ENCODE measurements at regions not wholly inside any gene's neighbourhood (a gene's known extent, or its start where the extent isn't known, plus 50 kb on each side); places are given as distances from the start of the nearest gene placed in this dataset.
A peak's percentile ranks its signal among the peaks of the same experiment; 100 is the strongest.

DNA sequence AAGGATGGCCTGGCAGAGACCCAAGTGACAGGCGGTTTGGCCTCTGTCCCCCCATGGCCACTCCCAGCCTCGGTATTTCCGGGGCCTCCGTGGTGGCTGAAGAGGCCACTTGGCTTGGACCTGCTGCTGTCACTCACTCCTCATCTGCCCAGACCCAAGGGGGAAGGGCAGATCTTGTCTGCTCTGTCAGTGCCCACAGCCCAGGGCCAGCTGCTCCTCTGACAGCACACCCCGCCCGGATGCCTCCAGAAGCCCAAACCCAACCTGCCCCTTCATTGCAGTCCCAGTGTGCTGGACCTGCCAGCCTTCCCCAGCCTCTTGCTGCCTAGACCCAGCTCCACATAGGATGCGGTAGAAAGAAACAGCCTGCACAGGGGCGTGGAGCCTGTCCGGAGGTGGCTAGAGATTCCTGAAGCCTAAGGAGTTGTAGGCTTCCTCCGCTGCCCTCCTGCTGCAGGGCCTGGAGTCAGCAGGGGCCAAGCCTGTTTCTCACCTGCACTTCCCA is 52.0 kb downstream of the MAGEF1 start:
- WGBS, 2 experiments = 41 to 51% methylated on average over 10 of the region's 10 CpGs
- peak overlapping the region; percentile 89 for H3K27ac ChIP-seq (ENCODE audit: insufficient read depth, low read depth, low read length, poor library complexity, severe bottlenecking)

DNA sequence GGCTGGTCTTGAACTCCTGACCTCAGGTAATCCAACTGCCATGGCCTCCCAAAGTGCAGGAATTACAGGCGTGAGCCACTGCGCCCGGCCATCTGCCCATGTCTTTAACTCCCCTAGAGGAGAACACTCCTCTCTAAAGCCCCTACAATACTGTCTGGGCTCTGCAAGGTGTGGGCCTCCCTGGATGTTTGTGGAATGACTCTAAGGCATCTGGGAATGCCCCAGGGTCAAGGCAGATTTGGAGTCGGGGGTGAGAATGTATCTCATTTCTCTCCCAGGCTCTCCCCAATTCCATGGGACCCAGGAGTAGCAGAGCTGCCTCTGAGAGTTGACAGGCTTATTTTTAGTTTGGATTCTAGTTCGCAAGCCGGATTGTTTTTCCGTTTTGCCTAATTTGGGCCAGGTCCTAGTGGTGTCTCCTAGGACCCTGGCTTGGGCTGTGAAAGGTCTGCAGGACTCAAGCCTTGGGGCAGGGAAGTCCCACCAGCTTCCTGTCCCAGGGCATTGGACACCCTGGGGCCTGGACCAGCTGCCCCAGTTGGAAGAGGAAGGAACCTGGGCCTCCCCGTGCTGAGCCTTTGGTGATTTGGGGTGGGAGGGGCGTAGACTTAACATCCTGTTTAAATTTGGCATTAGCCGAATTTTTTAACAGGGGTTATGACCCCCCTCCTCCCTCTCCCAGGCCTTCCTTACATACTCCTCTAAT is 53.5 kb downstream of the MAGEF1 start:
- peak overlapping the region; percentile 89 for H3K27ac ChIP-seq (ENCODE audit: insufficient read depth, low read depth, low read length, poor library complexity, severe bottlenecking)
- WGBS, 2 experiments = 78 to 80% methylated on average over 10 of the region's 10 CpGs

More for the DNA sequence above, 52.0 kb downstream of the MAGEF1 start:
- no peaks in the 10 kb centered on the region for H3K27me3 ChIP-seq (ENCODE audit: control insufficient read depth, insufficient read depth, low read length, poor library complexity, severe bottlenecking)
- no peak overlapping the region for H3K4me3 ChIP-seq (ENCODE audit: insufficient read depth, low read depth, low read length)
- no peaks in the 10 kb centered on the region for H3K9me3 ChIP-seq (ENCODE audit: control insufficient read depth, low read length)
- no peaks in the 10 kb centered on the region for H3K36me3 ChIP-seq (ENCODE audit: control insufficient read depth, insufficient read depth, low read length)
- peaks cover 48% of the 10 kb centered on the region for H3K4me1 ChIP-seq (ENCODE audit: control insufficient read depth, insufficient read depth, low read length)

DNA sequence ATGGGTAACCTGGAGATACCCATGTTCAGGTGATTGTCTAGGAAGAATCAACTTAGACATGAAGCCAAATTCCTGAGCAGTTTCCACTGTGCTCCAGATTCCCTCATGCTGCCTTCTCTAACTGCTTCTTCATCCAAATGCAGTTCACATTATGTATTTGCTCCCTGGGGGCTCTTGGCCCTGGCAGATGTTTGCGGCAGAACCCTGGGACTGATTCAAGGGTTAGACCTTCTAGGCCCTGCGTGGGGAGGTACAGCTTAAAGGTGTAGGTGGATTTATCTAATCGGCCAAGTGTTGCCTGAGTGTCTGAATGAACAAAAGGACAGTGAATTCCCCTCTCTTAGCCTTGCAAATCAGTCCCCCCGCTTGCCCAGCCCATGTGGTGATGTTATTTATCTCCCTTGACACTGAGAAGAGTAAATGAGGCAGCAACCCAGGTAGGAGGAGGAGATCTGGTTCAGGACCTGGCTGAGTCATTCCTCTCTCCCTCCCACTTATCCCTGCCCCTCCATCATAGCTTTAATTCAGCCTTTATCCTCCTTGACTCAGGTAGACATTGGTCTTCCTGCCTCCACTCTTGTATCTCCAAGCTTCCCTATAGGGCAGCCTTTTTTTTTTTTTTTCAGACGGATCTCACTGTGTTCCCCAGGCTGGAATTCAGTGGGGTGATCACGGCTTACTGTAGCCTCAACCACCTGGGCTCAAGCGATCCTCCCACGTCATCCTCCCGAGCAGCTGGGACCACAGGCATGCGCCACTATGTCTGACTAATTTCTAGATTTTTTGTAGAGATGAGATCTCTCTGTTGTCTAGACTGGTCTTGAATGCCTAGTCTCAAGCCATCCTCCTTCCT is 54.8 kb downstream of the MAGEF1 start:
- peaks cover 35% of the 10 kb centered on the region for H3K4me1 ChIP-seq (ENCODE audit: control insufficient read depth, insufficient read depth, low read length)
- 72 to 73% methylated on average over 10 of the region's 10 CpGs for WGBS, 2 experiments
- no peaks in the 10 kb centered on the region for H3K9me3 ChIP-seq (ENCODE audit: control insufficient read depth, low read length)
- H3K27ac ChIP-seq (ENCODE audit: insufficient read depth, low read depth, low read length, poor library complexity, severe bottlenecking) = no peak overlapping the region
- H3K36me3 ChIP-seq (ENCODE audit: control insufficient read depth, insufficient read depth, low read length) = no peaks in the 10 kb centered on the region
- no peak overlapping the region for H3K4me3 ChIP-seq (ENCODE audit: insufficient read depth, low read depth, low read length)
- no peaks in the 10 kb centered on the region for H3K27me3 ChIP-seq (ENCODE audit: control insufficient read depth, insufficient read depth, low read length, poor library complexity, severe bottlenecking)

More for the DNA sequence above, 53.5 kb downstream of the MAGEF1 start:
- Histone ChIP-seq H3K36me3 (ENCODE audit: control insufficient read depth, insufficient read depth, low read length) (no peaks in the 10 kb centered on the region), H3K9me3 (ENCODE audit: control insufficient read depth, low read length) (no peaks in the 10 kb centered on the region), H3K4me1 (ENCODE audit: control insufficient read depth, insufficient read depth, low read length) (peaks cover 45% of the 10 kb centered on the region), H3K4me3 (ENCODE audit: insufficient read depth, low read depth, low read length) (no peak overlapping the region), H3K27me3 (ENCODE audit: control insufficient read depth, insufficient read depth, low read length, poor library complexity, severe bottlenecking) (no peaks in the 10 kb centered on the region)

DNA sequence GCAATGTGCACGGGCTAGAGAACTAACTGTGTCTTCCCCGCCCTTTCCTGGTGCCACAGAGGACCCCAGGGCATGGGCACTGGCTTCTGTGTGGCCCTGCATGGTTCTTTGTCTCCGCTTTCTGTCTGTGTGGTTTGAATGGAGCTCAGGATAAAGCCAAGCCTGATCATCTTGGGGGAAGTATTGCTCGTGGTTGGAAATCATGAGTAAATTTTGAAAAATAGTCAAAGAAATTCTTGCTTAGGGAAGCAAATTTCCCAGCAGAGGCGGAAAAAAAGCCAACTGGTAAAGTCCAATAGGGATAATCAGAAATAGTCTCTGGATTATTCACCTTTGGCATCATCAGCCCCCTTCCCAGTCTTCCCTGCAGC is 55.4 kb downstream of the MAGEF1 start:
- peaks cover 33% of the 10 kb centered on the region for H3K4me1 ChIP-seq (ENCODE audit: control insufficient read depth, insufficient read depth, low read length)
- no peak overlapping the region for H3K27ac ChIP-seq (ENCODE audit: insufficient read depth, low read depth, low read length, poor library complexity, severe bottlenecking)
- 83 to 88% methylated on average over 5 of the region's 5 CpGs for WGBS, 2 experiments
- H3K9me3 ChIP-seq (ENCODE audit: control insufficient read depth, low read length) = no peaks in the 10 kb centered on the region
- no peak overlapping the region for H3K4me3 ChIP-seq (ENCODE audit: insufficient read depth, low read depth, low read length)
- H3K27me3 ChIP-seq (ENCODE audit: control insufficient read depth, insufficient read depth, low read length, poor library complexity, severe bottlenecking) = no peaks in the 10 kb centered on the region
- H3K36me3 ChIP-seq (ENCODE audit: control insufficient read depth, insufficient read depth, low read length) = no peaks in the 10 kb centered on the region

DNA sequence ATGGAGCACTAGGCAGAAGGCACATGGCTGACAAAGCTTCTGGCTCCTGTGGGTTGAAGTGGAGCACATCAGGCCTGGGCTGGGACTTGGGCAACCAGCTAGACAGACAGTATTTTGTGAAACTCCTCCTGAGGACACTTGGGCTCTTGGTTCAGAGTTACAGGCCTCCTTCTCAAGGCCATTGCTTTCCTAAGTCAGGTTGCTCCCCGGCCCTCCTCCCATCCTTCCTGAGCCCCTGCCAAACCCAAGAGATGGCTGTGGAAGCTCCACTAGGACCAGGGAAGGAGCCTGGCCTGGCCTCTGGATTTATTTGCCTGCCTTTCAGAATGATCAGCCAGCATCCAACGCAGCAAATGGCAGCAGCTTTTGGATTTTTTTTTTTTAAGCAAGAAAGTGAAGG is 56.3 kb downstream of the MAGEF1 start:
- peaks cover 28% of the 10 kb centered on the region for H3K4me1 ChIP-seq (ENCODE audit: control insufficient read depth, insufficient read depth, low read length)
- H3K27ac ChIP-seq (ENCODE audit: insufficient read depth, low read depth, low read length, poor library complexity, severe bottlenecking) = no peak overlapping the region
- H3K36me3 ChIP-seq (ENCODE audit: control insufficient read depth, insufficient read depth, low read length) = no peaks in the 10 kb centered on the region
- no peaks in the 10 kb centered on the region for H3K9me3 ChIP-seq (ENCODE audit: control insufficient read depth, low read length)
- WGBS, 2 experiments = 92 to 95% methylated on average over 2 of the region's 2 CpGs
- H3K4me3 ChIP-seq (ENCODE audit: insufficient read depth, low read depth, low read length) = no peak overlapping the region
- H3K27me3 ChIP-seq (ENCODE audit: control insufficient read depth, insufficient read depth, low read length, poor library complexity, severe bottlenecking) = no peaks in the 10 kb centered on the region

DNA sequence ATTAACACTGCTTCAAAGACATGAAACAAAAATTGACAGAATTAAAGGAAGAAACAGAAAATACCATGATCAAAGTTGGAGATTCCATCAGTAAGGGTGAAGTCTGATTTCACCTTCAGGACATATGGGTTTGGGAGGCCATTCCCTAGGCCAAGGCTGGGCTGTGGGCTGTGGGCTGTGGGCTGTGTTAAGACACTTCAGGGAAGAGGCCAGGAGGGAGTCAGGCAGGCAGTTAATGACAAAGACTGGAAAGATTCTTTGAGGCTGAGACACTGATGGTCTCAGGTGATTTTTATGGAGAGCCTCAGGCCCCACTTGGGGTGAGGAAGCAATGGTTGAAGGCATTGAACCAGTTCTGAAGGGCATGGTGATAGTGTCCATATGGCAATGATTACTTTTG is 57.5 kb downstream of the MAGEF1 start:
- H3K27me3 ChIP-seq (ENCODE audit: control insufficient read depth, insufficient read depth, low read length, poor library complexity, severe bottlenecking) = no peaks in the 10 kb centered on the region
- no peak overlapping the region for H3K27ac ChIP-seq (ENCODE audit: insufficient read depth, low read depth, low read length, poor library complexity, severe bottlenecking)
- H3K9me3 ChIP-seq (ENCODE audit: control insufficient read depth, low read length) = no peaks in the 10 kb centered on the region
- H3K36me3 ChIP-seq (ENCODE audit: control insufficient read depth, insufficient read depth, low read length) = no peaks in the 10 kb centered on the region
- H3K4me3 ChIP-seq (ENCODE audit: insufficient read depth, low read depth, low read length) = no peak overlapping the region
- peaks cover 16% of the 10 kb centered on the region for H3K4me1 ChIP-seq (ENCODE audit: control insufficient read depth, insufficient read depth, low read length)

DNA sequence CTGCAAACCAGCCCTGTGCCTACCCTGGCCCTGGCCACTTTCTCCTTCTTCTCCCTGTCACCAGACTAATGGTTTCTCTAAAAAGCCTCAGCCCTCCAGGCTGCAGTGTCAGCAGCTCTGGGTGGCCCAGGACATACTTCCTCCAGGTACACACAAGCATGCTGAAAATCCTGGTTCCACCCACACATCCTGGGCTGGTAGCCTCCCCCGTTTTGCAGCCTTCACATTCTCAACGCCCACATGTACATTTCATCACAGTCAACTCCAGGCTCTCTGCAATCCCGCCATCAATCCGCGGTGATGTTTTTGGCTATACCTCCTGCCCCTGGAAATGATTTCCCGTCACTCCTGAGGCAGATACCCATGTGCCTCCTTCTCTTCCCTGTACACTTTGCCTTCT is 59.4 kb downstream of the MAGEF1 start:
- peaks cover 11% of the 10 kb centered on the region for H3K4me1 ChIP-seq (ENCODE audit: control insufficient read depth, insufficient read depth, low read length)
- no peaks in the 10 kb centered on the region for H3K27me3 ChIP-seq (ENCODE audit: control insufficient read depth, insufficient read depth, low read length, poor library complexity, severe bottlenecking)
- no peaks in the 10 kb centered on the region for H3K36me3 ChIP-seq (ENCODE audit: control insufficient read depth, insufficient read depth, low read length)
- H3K27ac ChIP-seq (ENCODE audit: insufficient read depth, low read depth, low read length, poor library complexity, severe bottlenecking) = no peak overlapping the region
- H3K4me3 ChIP-seq (ENCODE audit: insufficient read depth, low read depth, low read length) = no peak overlapping the region
- no peaks in the 10 kb centered on the region for H3K9me3 ChIP-seq (ENCODE audit: control insufficient read depth, low read length)
- WGBS, 2 experiments = 93 to 94% methylated on average over 6 of the region's 6 CpGs

DNA sequence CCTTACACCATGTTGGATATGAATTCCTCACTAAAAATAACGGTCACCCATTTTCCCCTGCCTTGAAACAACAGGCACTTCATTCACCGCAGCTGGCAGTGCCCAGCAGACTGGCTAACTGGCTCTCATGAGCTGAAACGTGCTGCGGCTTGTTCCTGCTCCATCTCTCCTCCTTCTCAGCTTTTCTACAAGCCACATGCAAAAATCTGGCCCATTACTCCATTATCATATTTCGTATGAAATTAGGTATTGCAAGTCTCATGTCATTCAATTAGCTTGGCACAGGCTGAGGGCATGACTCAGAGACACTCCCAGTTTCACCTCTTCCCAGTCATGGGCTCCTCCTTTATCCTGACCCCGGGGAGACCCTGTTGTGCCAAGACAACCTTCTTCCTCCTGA is 60.0 kb downstream of the MAGEF1 start:
- Histone ChIP-seq H3K27me3 (ENCODE audit: control insufficient read depth, insufficient read depth, low read length, poor library complexity, severe bottlenecking) (no peaks in the 10 kb centered on the region), H3K36me3 (ENCODE audit: control insufficient read depth, insufficient read depth, low read length) (no peaks in the 10 kb centered on the region), H3K27ac (ENCODE audit: insufficient read depth, low read depth, low read length, poor library complexity, severe bottlenecking) (no peak overlapping the region), H3K4me1 (ENCODE audit: control insufficient read depth, insufficient read depth, low read length) (peaks cover 7% of the 10 kb centered on the region), H3K4me3 (ENCODE audit: insufficient read depth, low read depth, low read length) (no peak overlapping the region), H3K9me3 (ENCODE audit: control insufficient read depth, low read length) (no peaks in the 10 kb centered on the region)
- WGBS, 2 experiments = 93 to 97% methylated on average over 6 of the region's 6 CpGs

DNA sequence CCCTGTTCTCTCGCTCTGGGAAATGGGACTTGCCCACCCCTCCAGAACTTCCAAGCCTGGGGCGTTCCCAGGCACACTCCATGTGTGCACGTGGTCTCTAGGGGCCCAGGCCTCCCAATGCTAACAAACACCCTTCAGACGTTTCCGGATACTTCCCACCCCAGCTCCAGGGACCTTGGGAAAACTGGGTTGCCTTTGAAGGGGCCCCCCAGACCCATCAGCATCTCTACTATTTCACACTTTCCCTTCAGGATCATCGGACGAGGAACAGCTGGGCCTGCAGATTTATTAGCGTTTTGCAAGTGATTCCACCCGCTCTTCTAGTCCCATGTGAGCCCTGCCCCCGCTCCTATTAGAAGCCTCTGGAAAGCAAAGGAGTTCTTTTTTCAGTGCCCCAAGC is 63.2 kb downstream of the MAGEF1 start:
- Histone ChIP-seq H3K4me3 (ENCODE audit: insufficient read depth, low read depth, low read length) (no peak overlapping the region), H3K36me3 (ENCODE audit: control insufficient read depth, insufficient read depth, low read length) (no peaks in the 10 kb centered on the region), H3K4me1 (ENCODE audit: control insufficient read depth, insufficient read depth, low read length) (peaks cover 4% of the 10 kb centered on the region), H3K27ac (ENCODE audit: insufficient read depth, low read depth, low read length, poor library complexity, severe bottlenecking) (no peak overlapping the region), H3K9me3 (ENCODE audit: control insufficient read depth, low read length) (no peaks in the 10 kb centered on the region), H3K27me3 (ENCODE audit: control insufficient read depth, insufficient read depth, low read length, poor library complexity, severe bottlenecking) (no peaks in the 10 kb centered on the region)
- 74 to 79% methylated on average over 10 of the region's 10 CpGs for WGBS, 2 experiments

DNA sequence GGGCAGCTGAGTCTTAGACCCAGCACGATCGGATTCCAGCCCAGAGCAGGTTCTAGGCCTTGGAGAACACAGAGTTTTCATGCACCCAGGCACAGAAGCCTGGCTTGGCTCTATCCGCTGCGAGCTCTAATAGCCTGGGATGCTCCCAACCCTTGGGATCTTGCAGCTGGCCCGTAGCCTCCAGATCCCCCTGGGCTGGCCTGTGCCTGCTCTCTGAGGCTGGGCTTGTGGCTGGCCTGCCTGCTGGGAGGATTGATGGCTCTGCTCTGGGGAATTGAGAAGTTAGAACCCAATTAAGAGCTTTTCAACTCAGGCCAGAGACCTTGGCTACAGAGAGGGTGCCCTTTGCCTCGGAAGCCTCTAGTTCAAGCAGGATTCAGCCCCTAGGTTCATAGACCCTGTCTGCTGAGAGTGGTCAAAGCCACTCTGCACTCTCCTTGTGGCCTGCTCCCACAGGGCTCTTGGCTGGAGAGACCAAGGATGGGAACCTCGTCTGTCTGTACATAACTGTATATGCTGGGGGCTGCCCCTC is 64.4 kb downstream of the MAGEF1 start:
- H3K27me3 ChIP-seq (ENCODE audit: control insufficient read depth, insufficient read depth, low read length, poor library complexity, severe bottlenecking) = no peaks in the 10 kb centered on the region
- no peak overlapping the region for H3K27ac ChIP-seq (ENCODE audit: insufficient read depth, low read depth, low read length, poor library complexity, severe bottlenecking)
- peaks cover 12% of the 10 kb centered on the region for H3K4me1 ChIP-seq (ENCODE audit: control insufficient read depth, insufficient read depth, low read length)
- no peaks in the 10 kb centered on the region for H3K36me3 ChIP-seq (ENCODE audit: control insufficient read depth, insufficient read depth, low read length)
- 91 to 92% methylated on average over 7 of the region's 7 CpGs for WGBS, 2 experiments
- H3K9me3 ChIP-seq (ENCODE audit: control insufficient read depth, low read length) = no peaks in the 10 kb centered on the region
- H3K4me3 ChIP-seq (ENCODE audit: insufficient read depth, low read depth, low read length) = no peak overlapping the region

Data from ectodermal cell (in vitro differentiated cells).